ENCODE measurements at regions not wholly inside any gene's neighbourhood (a gene's known extent, or its start where the extent isn't known, plus 50 kb on each side); places are given as distances from the start of the nearest gene placed in this dataset.

- DNase-seq: no peak
Measured at GRCh38 chr4:13942977-13943376, 315.5 kb upstream of the BOD1L1 start.

DNA sequence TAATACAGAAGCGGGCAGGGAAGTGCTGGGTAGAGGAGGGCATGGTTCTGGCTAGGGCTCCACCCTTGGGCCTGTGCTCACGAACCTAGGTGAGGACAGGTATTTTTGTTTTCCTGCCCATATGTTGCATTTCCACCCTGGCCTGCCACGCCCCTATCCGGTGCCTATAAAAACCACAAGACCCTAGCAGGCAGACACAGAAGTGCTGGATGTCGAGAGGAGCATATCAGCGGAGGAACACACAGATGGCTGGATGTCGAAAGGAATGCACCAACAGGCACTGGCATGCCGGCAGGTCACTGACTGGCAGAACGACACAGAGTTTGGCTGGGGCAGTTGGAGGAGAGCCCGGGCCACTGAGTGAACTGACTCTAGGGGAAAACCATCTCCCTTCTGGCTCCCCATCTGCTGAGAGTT, 316.6 kb upstream of the BOD1L1 start:
- DNase-seq: no peak

DNA sequence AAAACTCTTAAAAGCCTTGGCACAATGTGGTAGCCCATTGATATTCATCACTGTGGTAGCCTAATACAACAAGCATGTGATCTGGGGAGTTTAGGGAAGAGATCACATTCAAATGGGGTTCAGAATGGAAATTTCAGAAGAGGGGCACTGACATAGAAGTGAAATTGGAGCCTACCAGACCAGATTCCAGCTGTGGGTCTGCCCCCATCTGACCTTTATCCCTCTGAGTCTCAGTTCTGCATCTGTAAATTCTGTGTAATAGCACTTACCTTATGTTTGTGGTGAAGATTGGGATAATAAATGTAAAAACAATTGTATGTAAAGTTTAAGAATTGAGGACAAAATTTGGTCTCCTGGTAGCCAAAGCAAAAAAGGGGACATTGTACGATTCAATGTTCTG, 320.4 kb upstream of the BOD1L1 start:
- no peak for DNase-seq

DNA sequence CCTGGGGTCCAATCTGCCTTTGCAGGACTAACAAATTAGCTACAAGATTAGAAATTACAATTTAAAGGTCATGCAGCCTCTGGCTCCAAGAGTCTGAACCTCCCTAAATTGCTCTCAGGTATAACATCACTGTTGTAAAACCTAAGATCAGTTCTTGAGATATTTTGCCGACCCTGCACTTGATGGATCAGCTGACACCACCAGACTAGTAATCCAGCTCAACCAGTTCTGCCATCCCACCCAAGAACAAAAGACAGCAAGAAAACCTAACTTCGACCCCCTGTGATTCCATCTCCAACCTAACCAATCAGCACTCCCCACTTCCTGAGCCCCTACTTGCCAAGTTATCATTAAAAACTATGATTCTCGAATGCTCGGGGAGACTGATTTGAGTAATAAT, 323.0 kb upstream of the BOD1L1 start:
- DNase-seq: no peak

DNA sequence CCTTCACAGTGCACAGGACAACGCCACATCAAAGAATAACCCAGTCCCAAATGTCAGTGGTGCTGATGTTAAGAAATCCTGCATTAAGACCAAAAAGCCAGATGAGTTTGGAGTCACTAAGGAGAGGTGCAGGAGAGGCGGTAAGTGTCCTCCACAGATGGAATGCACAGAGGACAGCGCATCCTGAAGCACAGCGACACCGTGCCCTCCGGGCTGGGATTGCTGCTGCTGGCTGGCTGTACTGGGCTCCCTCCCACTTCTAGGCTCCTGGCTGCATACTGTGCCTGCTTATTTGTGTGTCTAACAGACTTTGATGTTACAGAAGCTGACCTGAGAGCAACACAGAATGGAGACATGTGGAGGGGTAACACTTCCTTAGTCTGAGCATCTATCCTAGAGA, 325.6 kb upstream of the BOD1L1 start:
- no peak for DNase-seq

GRCh38 chr4:13955551-13955950, 328.0 kb upstream of the BOD1L1 start:
- no peak for DNase-seq

DNA sequence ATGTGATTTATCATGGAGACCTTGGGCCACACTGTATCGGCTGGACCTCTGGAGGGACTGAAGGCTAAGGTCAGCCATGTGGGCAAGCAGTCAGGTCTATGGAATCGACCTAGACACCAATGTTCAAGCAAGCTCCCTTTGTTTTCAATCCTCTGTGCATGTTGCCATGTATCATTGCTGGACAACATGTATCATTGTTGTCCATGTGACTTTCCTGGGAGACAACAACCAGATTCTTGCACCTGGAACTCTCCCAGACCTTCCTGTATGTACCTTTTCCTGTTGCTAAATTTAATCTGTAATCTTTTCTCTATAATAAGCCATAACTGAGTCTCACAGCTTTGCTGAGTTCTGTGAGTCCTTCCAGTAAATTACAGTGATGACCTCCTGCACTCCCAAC, 329.4 kb upstream of the BOD1L1 start:
- no peak for DNase-seq

- no peak for DNase-seq
Measured at GRCh38 chr4:13957871-13958270, 330.3 kb upstream of the BOD1L1 start.

GRCh38 chr4:13963601-13964000, 336.1 kb upstream of the BOD1L1 start:
- DNase-seq: peak; percentile 52

GRCh38 chr4:13966231-13967195, 339.0 kb upstream of the BOD1L1 start:
- peak; percentile 83 for DNase-seq

GRCh38 chr4:13968723-13969122, 341.2 kb upstream of the BOD1L1 start:
- no peak for DNase-seq

DNA sequence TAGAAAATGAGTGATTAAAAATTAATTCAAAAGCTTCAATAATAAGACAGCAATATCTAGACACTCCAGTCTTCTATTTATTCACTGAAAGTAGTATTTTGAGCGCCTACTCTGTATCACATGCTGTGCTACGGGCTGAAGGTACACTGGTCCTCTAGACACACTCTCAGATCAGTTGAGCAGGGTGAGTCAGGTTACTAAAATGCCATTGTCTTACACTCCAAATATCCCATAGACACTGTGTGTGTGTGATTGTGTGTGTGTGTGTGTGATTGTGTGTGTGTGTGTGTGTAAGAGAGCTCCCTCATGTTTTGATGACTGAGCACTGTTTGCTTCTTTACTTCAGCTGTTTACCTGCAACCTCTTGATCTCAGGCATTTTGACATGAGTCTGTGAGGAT, 342.8 kb upstream of the BOD1L1 start:
- no peak for DNase-seq

- DNase-seq: no peak
Measured at GRCh38 chr4:13977746-13978145, 350.2 kb upstream of the BOD1L1 start.

DNA sequence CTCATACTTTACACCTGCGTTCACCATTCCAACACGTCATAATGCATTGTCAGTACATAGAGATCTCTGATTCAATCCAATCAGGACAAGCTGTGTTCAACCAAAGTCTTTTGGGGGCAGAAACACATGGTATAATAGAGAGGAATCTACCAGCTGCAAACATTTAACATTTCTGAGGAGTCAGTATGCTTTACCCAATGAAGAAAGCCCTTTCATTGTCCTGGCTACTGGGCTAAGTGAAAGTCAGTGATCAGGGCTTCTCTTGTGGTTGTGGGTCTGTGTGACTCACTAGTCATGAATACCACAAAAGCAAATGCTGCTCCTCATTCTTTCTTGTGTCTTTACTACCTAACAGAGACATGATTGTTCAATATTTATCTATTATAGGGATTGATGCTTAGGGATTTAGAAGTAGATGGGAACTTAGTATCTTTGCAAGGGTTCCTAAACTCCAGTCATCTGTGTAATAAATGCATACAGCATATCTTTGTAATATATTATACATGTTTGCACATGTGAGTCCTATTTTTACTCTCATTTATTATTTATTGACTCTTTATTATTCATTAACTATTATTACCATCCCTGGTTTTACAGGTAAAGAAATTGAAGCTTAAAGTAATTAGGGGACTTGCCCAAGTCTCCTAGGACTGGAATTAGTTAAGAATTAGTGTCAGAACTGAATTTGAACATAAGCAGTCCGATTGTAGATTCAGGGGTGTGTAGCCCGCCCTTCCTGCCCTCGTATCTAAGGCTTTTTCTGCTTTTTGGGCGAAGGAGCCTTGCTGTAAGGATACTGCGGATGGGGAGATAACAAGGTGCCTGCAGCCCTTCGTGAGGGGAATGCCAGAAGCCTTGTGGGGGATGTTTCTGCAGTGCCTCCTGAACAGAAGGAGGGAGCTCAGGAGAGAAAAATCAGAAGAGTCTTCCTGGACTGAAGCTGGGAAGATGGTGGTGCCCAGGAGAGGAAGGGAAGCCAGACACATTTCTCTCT, 353.1 kb upstream of the BOD1L1 start:
- DNase-seq: peak; percentile 97

DNA sequence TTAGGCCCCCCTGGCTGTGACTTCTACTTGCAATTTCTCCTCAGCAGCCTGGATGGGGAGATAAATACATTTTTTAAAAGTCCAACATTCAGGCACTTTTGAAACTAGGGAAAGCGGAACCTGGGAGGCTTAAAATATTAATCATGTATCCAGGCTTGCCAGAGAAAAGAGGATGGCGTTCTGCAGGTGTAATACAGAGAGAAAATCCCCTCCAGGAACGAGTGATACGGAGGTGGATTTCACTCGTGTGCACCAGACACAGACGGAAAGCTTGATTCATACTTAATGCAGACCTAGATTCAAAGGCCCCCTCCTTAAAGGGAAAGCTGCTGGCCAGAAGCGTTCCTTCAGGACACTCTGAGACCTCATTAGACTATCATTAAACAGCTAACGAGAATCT, 354.0 kb upstream of the BOD1L1 start:
- DNase-seq: no peak

- no peak for DNase-seq
Measured at GRCh38 chr4:13982010-13982409, 354.5 kb upstream of the BOD1L1 start.

- DNase-seq: no peak
Measured at GRCh38 chr4:13983189-13983790, 355.8 kb upstream of the BOD1L1 start.

DNA sequence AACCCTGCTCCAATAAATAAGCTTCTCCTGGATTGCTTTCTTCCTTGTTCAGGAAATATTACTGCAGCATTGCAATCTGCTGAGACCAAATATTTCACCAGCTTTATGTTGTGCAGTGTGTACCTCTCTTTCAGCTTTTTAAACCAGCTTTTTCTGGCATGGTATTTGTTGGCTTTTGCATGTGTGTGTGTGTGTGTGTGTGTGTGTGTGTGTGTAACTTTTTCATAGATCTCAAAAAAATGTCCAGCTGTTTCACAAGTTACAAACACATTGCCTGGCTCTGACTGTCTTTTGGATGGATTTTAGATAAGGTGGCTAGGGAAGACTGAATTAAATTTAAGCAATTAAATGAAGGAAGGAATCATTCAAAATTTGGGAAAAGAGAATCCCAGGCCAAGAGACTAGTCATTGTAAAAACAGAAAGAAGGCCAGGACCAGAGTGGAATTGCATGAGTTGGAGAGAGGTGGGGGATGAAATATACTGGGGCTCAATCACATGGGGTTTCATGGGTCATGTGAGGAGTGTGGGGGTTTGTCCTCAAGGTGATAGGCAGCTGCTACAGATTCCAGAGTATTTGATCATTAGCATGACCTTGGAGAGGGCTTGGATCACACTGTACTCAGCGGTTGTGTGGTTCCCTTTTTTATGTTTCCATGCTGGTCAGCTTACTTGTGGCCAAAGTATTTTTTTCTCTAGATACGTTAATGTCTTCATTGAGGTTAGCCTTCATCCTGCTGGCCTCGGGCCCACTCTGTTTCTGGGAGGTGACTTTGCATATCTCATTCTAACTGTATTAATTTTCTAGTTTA, 357.7 kb upstream of the BOD1L1 start:
- peak; percentile 80 for DNase-seq

DNA sequence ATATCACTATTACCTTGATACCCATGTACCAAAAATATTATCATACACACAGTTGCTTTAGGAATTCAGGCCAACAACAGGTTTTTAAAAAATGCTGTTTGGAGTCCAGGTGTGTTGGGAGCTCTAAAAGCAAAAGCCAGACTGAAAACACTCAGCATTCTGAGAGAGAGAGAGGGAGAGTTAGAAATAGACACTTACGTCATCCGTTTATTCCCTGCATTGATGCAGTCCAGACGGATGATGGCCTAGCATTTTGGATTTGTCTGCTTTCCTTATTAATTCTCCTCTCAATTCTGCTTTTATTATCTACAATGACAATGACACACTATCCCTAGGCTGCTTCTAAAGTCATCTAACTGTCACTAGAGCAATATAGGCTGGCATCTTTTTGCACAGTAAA, 358.3 kb upstream of the BOD1L1 start:
- DNase-seq: peak; percentile 34

DNA sequence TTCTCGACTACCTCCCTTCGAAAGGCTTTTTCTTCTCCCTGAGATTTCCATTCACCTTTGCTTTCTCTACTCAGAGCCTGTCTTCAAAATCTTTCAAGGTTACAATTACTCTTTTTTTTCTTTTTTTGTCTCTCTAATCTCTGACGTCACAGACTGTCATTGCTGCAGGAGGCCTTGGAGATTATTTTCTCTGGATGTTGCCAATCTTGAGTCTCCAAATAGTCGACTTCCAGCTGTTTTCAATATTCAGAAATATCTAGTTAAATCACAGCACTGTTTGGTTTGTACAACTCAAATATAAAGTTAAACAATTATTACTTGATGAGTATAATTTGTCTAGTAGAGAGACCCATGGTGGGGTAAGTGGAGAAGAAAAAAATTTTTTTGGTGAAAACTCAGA, 359.0 kb upstream of the BOD1L1 start:
- no peak for DNase-seq

GRCh38 chr4:13988353-13989305, 361.1 kb upstream of the BOD1L1 start:
- DNase-seq: peak; percentile 91
